HFF-Myc (cell line): ENCODE measurements at regions not wholly inside any gene's neighbourhood (a gene's known extent, or its start where the extent isn't known, plus 50 kb on each side); places are given as distances from the start of the nearest gene placed in this dataset.

Experiments used
- DNase-seq: peaks from one replicate; pipeline ENCODE4 v3.0.0-alpha.2; 2011; ENCODE audit warnings: low read depth; ENCODE audit errors: extremely low read depth
- H3K4me3 ChIP-seq: replicated peaks from 2 replicates; pipeline ENCODE4 v1.5.1; 2011; ENCODE audit warnings: low read depth, mild to moderate bottlenecking, control low read depth, low read length
- TF ChIP-seq, protein P1 (sequence below): IDR thresholded peaks from 2 replicates; pipeline ENCODE4 v1.5.1; 2012; ENCODE audit warnings: mild to moderate bottlenecking, low read depth, low read length, control low read depth; ENCODE audit errors: missing control alignments

DNA sequence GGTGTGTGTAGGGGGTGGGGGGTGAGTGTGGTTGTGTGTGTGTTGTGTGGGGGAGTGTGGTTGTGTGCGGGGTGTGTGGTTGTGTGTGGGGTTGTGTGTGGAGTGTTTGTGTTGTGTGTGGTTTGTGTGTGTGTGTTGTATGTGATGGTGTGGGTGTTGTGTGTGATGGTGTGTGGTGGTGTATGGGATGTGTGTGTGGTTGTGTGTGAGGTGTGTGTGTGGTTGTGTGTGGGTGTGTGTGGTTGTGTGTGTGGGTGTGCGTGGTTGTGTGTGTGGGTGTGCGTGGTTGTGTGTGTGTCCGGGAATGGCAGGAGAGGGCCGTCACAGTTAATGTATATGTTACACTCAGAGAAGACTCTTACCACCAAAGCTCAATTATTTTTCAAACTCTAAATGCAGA lies 79.8 kb downstream of the TBXT start:
- TF ChIP-seq, protein P1, sequence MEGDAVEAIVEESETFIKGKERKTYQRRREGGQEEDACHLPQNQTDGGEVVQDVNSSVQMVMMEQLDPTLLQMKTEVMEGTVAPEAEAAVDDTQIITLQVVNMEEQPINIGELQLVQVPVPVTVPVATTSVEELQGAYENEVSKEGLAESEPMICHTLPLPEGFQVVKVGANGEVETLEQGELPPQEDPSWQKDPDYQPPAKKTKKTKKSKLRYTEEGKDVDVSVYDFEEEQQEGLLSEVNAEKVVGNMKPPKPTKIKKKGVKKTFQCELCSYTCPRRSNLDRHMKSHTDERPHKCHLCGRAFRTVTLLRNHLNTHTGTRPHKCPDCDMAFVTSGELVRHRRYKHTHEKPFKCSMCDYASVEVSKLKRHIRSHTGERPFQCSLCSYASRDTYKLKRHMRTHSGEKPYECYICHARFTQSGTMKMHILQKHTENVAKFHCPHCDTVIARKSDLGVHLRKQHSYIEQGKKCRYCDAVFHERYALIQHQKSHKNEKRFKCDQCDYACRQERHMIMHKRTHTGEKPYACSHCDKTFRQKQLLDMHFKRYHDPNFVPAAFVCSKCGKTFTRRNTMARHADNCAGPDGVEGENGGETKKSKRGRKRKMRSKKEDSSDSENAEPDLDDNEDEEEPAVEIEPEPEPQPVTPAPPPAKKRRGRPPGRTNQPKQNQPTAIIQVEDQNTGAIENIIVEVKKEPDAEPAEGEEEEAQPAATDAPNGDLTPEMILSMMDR = no peak
- no peak overlapping the region for H3K4me3 ChIP-seq
- DNase-seq = no peak

DNA sequence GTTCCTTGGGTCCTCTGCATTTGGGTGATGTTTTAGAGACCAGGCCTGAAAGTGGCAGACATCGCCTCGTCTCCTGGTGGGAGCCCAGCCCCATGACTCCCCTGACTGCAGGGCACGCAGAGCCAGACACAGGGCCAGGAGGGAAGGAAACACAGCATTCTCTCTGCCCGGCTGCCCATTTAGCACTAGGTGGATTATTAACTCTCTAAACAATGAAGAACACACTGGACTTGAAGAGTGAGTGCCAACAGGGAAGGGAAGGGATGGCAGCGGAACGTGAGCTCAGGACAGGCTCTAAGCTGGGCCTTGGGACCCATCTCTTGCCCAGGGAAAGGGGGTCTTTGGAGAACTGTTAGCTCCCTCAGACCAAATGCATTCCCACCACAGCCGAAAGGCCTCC lies 80.4 kb downstream of the TBXT start:
- TF ChIP-seq, protein P1 = no peak
- H3K4me3 ChIP-seq = no peak overlapping the region
- no peak for DNase-seq

DNA sequence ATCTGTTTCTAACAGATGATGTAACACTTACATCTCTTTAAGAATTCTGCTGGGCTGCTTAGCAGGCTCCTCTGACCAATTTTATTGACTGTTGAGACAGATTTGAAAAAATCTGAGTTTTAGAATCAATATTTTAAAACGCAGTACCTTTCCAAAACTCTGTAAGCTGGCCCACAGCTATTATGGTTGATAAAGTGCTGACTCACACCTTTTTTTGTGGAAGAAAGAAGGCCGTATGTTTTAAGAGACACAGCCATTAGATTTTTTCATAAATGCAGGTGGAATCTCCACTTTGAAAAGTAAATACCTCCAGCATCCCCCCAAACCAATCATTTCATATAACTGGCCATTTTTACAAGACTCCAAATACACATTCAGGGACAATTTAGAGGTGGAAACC lies 82.2 kb downstream of the TBXT start:
- TF ChIP-seq, protein P1 = no peak
- DNase-seq = no peak
- H3K4me3 ChIP-seq = no peak overlapping the region

DNA sequence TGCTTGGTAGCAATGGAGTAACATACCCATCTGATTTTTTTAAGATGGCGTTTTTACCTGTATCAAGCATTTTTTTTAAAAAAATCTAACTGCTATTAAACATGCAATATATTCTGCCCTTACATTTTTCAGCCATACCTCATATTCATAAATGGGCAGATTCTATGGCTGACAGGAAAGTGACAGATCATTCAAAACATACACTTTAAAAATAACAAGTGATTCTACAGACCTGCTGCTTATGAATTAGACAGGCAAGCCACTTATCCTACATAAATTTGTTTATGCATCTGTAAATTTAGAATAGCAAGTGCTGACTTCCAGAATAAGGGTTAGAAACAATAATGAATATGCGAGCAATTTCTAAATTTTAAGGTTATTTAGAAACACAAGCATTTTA lies 82.7 kb downstream of the TBXT start:
- no peak overlapping the region for H3K4me3 ChIP-seq
- DNase-seq = no peak
- TF ChIP-seq, protein P1 = no peak

DNA sequence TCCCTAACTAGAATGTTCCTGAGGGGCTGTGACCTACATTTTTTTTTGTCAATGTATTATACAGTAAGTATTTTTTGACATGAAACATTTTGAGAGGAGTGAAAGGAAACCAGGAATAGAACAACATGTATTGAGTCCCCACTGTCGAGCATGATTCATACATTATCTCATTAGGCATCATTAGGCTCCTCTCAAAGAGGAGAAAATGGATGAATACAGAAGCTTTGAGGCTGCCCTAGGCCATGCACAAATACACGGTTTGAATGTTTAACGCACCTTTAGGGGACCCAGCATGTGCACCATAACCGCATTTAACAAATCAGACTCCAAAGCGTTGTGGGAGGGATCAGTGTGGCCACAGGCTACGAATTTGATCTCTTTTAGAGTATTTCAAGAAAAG lies 87.8 kb downstream of the TBXT start:
- DNase-seq = no peak
- H3K4me3 ChIP-seq = no peak overlapping the region
- TF ChIP-seq, protein P1 = no peak

DNA sequence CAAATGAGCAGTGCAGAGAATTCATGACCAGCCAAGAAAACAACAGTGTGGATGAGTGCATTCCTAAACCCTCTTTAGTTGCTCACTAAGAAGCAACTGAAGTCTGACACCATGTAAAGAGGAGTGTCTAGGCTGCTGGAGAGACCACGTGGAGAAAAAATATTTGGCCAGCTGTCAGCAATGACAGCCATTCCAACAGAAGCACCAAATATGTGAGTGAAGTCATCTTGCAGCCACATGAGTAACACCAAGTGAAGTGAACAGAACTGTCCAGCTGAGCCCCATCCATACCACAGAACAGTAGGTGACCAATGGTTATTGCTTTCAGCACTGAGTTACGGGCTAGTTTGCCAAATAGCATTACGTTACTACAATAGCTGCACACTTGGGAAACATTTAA lies 89.4 kb downstream of the TBXT start:
- TF ChIP-seq, protein P1 = no peak
- no peak for DNase-seq

DNA sequence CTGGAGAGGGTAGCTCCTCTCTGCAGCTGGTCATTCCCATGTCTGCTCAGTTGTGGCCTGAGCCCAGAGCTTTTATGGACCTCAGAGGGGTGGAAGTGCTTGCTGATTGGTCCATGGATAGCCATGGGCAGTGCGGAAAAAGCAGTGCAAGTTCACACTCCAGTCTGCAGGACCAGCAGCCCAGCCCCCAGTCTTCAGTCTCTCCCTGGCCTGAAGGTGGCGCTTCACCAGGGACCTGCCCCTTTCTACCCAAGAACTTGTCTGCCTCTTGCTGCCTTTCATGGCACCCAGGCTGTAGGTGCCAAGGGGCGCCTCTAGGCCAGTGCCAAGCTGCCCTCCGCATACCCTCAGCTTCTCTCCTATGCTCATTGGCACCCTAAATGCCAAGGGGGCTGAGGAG lies 91.0 kb downstream of the TBXT start:
- no peak for DNase-seq
- TF ChIP-seq, protein P1 = no peak
- H3K4me3 ChIP-seq = no peak overlapping the region

More for the DNA sequence above, 89.4 kb downstream of the TBXT start:
- H3K4me3 ChIP-seq = no peak overlapping the region
